ENCODE measurements at regions not wholly inside any gene's neighbourhood (a gene's known extent, or its start where the extent isn't known, plus 50 kb on each side); places are given as distances from the start of the nearest gene placed in this dataset.

DNA sequence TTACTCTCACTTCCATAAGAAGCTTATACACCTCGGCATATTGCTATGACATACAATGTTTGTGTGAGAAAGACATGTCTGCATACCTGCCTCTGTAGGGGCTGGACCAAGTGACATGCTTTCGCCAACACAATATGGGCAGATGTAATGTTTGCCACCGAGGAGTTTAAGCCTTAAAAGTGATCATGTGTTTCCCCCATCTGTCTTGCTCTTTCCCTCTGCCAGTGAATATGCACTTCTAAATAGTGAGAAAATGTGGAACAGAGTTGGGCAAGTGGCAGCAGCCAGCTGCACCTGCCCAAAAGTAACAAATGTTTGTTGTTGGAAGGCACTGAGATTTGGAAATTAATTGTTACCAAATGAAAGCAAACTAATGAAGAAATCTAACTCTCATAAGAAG, 274.8 kb upstream of the BTBD3 start:
- no peak overlapping the region for H3K4me3 ChIP-seq
- H3K4me1 ChIP-seq, result no peaks in the 10 kb centered on the region
- peaks cover 0 to 7% (median 0%) of the 10 kb centered on the region in 3 donors for H3K9me3 ChIP-seq
- H3K27ac ChIP-seq, result no peak overlapping the region
- intact Hi-C loops (cut with DNase I), result no loop called here
- no peak for DNase-seq
- TF ChIP-seq, protein P1, sequence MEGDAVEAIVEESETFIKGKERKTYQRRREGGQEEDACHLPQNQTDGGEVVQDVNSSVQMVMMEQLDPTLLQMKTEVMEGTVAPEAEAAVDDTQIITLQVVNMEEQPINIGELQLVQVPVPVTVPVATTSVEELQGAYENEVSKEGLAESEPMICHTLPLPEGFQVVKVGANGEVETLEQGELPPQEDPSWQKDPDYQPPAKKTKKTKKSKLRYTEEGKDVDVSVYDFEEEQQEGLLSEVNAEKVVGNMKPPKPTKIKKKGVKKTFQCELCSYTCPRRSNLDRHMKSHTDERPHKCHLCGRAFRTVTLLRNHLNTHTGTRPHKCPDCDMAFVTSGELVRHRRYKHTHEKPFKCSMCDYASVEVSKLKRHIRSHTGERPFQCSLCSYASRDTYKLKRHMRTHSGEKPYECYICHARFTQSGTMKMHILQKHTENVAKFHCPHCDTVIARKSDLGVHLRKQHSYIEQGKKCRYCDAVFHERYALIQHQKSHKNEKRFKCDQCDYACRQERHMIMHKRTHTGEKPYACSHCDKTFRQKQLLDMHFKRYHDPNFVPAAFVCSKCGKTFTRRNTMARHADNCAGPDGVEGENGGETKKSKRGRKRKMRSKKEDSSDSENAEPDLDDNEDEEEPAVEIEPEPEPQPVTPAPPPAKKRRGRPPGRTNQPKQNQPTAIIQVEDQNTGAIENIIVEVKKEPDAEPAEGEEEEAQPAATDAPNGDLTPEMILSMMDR (IDR thresholded peaks at IDR 0.05), result no peak
- no peak for TF ChIP-seq POLR2A (IDR thresholded peaks at IDR 0.05)
- 49 to 62% methylated on average over 3 of the region's 3 CpGs for WGBS, 2 donors
- H3K27me3 ChIP-seq, result no peaks in the 10 kb centered on the region
- H3K36me3 ChIP-seq, result no peaks in the 10 kb centered on the region

DNA sequence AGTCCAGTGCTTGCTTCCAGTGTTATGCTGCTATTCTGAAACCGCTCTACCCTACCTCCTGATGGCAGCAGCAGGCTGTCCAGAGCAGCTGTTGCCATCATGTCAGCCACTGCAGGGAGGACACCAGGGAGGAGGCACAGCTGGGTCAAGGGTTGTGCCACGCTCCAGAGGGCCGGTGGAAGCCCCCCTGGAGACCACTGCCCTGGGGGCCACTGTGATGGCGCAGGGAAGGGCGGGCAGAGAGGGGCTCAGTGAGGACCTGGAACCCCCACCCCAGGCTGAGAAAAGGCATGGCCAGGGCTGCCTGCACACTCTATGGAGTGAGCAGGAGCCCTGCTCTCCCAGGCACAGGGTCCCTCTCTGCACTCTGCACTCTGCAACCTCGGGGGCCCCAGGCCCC, 271.3 kb upstream of the BTBD3 start:
- TF ChIP-seq, protein P1 (IDR thresholded peaks at IDR 0.05), result no peak
- no peak for TF ChIP-seq POLR2A (IDR thresholded peaks at IDR 0.05)
- Histone ChIP-seq H3K27ac (no peak overlapping the region), H3K4me3 (no peak overlapping the region), H3K36me3 (no peaks in the 10 kb centered on the region), H3K9me3 (peaks cover 0 to 7% (median 0%) of the 10 kb centered on the region in 3 donors), H3K4me1 (no peaks in the 10 kb centered on the region), H3K27me3 (no peaks in the 10 kb centered on the region)
- intact Hi-C loops (cut with DNase I), result no loop called here
- no peak for DNase-seq
- whole genome bisulfite sequencing, 2 donors, result 90 to 100% methylated on average over 1 of the region's 6 CpGs

DNA sequence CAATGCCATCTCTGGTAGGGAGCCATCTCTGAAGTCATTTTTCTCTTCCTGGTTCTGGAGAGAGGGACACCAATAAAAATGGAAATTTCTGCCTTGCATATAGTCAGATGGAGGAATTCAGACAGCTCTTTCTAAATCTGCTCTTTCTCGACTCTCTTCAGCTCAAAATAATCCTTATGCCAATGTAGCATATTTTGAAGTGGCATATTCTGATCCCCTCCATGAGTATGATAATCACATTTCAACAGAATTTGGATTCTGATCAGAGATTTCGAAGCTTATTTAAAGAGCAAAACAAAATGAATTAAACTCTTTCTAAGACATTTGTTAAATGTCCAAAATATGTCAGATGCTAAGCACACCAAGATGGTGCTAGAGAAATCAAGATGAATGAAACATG, 267.1 kb upstream of the BTBD3 start:
- Histone ChIP-seq H3K4me3 (no peak overlapping the region), H3K27ac (no peak overlapping the region), H3K36me3 (no peaks in the 10 kb centered on the region), H3K27me3 (no peaks in the 10 kb centered on the region), H3K9me3 (peaks cover 0 to 7% (median 0%) of the 10 kb centered on the region in 3 donors), H3K4me1 (no peaks in the 10 kb centered on the region)
- no peak for DNase-seq
- intact Hi-C loops (cut with DNase I), result no loop called here
- no peak for TF ChIP-seq POLR2A (IDR thresholded peaks at IDR 0.05)
- TF ChIP-seq, protein P1 (IDR thresholded peaks at IDR 0.05), result no peak
- WGBS, 2 donors, result 56 to 68% methylated on average over 2 of the region's 2 CpGs

DNA sequence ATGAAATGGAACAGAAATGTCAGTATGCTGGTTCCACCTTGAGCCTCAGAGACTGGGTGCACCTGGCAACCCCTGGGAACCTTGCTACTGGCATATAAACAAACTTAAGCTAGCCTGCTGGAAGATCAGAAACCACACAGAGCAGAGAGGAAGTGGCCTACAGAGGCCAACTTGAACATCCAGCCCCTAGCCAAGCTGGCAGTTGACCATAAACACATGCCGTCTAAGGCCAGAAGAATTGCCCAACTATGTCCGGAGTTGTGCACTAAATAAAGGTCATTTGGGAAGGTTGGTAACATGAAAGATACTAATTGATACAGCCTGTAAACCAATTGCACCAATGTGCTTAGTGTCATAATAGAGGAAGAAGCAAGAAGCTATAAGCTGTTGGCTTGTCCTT, 266.6 kb upstream of the BTBD3 start:
- WGBS, 2 donors, result 54 to 79% methylated on average over 2 of the region's 2 CpGs
- Histone ChIP-seq H3K9me3 (peaks cover 0 to 7% (median 0%) of the 10 kb centered on the region in 3 donors), H3K27me3 (no peaks in the 10 kb centered on the region), H3K36me3 (no peaks in the 10 kb centered on the region), H3K4me3 (no peak overlapping the region), H3K27ac (no peak overlapping the region), H3K4me1 (no peaks in the 10 kb centered on the region)
- no peak for TF ChIP-seq POLR2A (IDR thresholded peaks at IDR 0.05)
- TF ChIP-seq, protein P1 (IDR thresholded peaks at IDR 0.05), result no peak
- intact Hi-C loops (cut with DNase I), result no loop called here
- no peak for DNase-seq

DNA sequence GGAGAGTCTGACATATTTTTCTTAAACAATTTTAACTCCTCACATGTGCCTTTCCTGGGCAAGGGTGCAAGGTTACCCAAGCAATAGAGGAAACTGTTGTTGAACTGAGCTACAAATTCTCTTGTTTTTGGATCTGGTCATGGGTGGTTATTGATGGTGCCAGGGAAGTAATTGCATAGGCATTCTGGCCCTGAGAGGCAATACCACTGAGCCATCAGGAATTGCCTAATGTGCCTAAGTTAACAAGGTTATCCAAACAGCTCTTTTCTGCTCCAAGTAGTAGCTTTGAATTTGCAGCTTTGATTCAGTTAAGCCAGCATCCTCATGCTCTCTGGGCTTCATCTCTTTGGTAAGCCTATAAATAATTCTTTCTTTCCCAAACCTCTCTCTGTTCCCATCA, 266.0 kb upstream of the BTBD3 start:
- TF ChIP-seq, protein P1 (IDR thresholded peaks at IDR 0.05), result no peak
- no peak for TF ChIP-seq POLR2A (IDR thresholded peaks at IDR 0.05)
- Histone ChIP-seq H3K9me3 (peaks cover 0 to 7% (median 0%) of the 10 kb centered on the region in 3 donors), H3K27ac (no peak overlapping the region), H3K27me3 (no peaks in the 10 kb centered on the region), H3K36me3 (no peaks in the 10 kb centered on the region), H3K4me1 (no peaks in the 10 kb centered on the region), H3K4me3 (no peak overlapping the region)
- no peak for DNase-seq
- intact Hi-C loops (cut with DNase I), result no loop called here
